Osteoblast (primary cell): ENCODE measurements at regions not wholly inside any gene's neighbourhood (a gene's known extent, or its start where the extent isn't known, plus 50 kb on each side); places are given as distances from the start of the nearest gene placed in this dataset.

Experiments
- DNase-seq: peaks from one replicate; pipeline ENCODE4 v3.0.0; 2011; ENCODE audit warnings: low spot score, mixed read lengths; ENCODE audit not compliant: insufficient read length; ENCODE audit errors: missing footprints
- H2AFZ ChIP-seq: 2 replicates; pipeline ENCODE4 v1.6.0; 2011; ENCODE audit warnings: mild to moderate bottlenecking, low read length
- H3K27ac ChIP-seq: 2 replicates; pipeline ENCODE4 v1.5.1; 2011; ENCODE audit warnings: mild to moderate bottlenecking, low read depth, low read length, moderate library complexity
- H3K27me3 ChIP-seq: 2 replicates; pipeline ENCODE4 v1.6.0; 2012; ENCODE audit warnings: mild to moderate bottlenecking, control low read depth, inconsistent platforms, low read length, moderate library complexity; ENCODE audit not compliant: insufficient read depth
- H3K36me3 ChIP-seq: 2 replicates; pipeline ENCODE4 v1.5.1; 2011; ENCODE audit warnings: mild to moderate bottlenecking, low read length, control low read depth, moderate library complexity; ENCODE audit not compliant: insufficient read depth
- H3K4me1 ChIP-seq: 2 replicates; pipeline ENCODE4 v1.5.1; 2011; ENCODE audit warnings: mild to moderate bottlenecking, low read length, control low read depth, moderate library complexity; ENCODE audit not compliant: insufficient read depth
- H3K4me2 ChIP-seq: 2 replicates; pipeline ENCODE4 v1.6.0; 2011; ENCODE audit warnings: mild to moderate bottlenecking, low read length; ENCODE audit not compliant: insufficient read depth
- H3K4me3 ChIP-seq: fragments of 200-600 bp; sonication (generic); 3 replicates; pipeline ENCODE4 v1.5.1; 2012; ENCODE audit warnings: mild to moderate bottlenecking, low read length, inconsistent platforms; ENCODE audit not compliant: insufficient read depth
- H3K79me2 ChIP-seq: 2 replicates; pipeline ENCODE4 v1.6.0; 2012; ENCODE audit warnings: mild to moderate bottlenecking, low read length, control low read depth, inconsistent platforms; ENCODE audit not compliant: insufficient read depth
- H3K9me3 ChIP-seq: 2 replicates; pipeline ENCODE4 v1.5.1; 2011; ENCODE audit warnings: low read depth, low read length, control low read depth
- H4K20me1 ChIP-seq: 2 replicates; pipeline ENCODE4 v1.6.0; 2012; ENCODE audit warnings: mild to moderate bottlenecking, low read length, control low read depth; ENCODE audit not compliant: insufficient read depth
- TF ChIP-seq, protein P1 (sequence below): IDR thresholded peaks from 2 replicates; pipeline ENCODE4 v1.5.1; 2011; ENCODE audit warnings: mild to moderate bottlenecking, low read depth, low read length, moderate library complexity; ENCODE audit errors: extremely low read depth

DNA sequence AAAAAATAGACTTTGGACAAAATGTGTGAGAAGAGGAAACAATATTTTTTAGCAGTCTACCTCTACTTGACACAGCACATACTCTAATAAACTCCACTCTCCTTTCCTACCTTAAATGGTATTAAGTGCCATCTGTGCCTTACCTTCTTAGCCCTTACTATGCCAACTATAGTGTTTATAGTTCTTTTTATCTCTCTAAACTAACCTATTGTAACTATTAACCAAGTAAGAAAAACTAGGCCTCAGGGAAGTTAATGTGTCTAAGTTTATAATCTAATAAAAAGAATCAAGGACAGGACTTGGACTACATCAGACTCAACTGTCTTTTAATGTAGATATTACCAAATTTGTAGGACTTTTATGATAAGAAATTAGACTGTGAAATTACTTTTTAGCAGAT lies 251.7 kb upstream of the ROBO2 start:
- H2AFZ ChIP-seq = no peak overlapping the region
- no peaks in the 10 kb centered on the region for H3K79me2 ChIP-seq
- H3K9me3 ChIP-seq = peaks cover 2% of the 10 kb centered on the region
- no peaks in the 10 kb centered on the region for H3K27me3 ChIP-seq
- TF ChIP-seq, protein P1, sequence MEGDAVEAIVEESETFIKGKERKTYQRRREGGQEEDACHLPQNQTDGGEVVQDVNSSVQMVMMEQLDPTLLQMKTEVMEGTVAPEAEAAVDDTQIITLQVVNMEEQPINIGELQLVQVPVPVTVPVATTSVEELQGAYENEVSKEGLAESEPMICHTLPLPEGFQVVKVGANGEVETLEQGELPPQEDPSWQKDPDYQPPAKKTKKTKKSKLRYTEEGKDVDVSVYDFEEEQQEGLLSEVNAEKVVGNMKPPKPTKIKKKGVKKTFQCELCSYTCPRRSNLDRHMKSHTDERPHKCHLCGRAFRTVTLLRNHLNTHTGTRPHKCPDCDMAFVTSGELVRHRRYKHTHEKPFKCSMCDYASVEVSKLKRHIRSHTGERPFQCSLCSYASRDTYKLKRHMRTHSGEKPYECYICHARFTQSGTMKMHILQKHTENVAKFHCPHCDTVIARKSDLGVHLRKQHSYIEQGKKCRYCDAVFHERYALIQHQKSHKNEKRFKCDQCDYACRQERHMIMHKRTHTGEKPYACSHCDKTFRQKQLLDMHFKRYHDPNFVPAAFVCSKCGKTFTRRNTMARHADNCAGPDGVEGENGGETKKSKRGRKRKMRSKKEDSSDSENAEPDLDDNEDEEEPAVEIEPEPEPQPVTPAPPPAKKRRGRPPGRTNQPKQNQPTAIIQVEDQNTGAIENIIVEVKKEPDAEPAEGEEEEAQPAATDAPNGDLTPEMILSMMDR = no peak
- no peaks in the 10 kb centered on the region for H3K36me3 ChIP-seq
- H3K4me3 ChIP-seq = no peak overlapping the region
- no peaks in the 10 kb centered on the region for H3K4me1 ChIP-seq
- no peak overlapping the region for H3K4me2 ChIP-seq
- H4K20me1 ChIP-seq = no peaks in the 10 kb centered on the region
- no peak for DNase-seq
- H3K27ac ChIP-seq = no peak overlapping the region

DNA sequence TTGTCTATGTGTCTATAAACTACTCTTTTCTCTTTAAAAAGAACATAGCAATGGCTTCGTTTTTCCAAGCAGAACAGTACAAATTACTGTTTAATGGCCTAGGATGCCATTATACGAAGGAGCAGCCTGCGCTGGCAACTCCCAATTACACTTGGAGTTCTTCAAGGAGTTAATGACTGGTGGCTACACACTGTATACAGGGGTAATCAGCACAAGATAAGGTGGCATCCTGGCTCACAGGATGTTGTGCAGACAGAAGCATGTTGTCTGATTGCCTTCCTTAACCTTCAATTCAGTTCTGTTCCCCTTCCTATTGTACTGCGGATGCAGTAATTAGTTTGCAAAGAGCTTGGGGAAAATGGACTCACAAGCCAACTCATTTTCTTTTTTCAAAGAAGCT lies 250.7 kb upstream of the ROBO2 start:
- no peaks in the 10 kb centered on the region for H3K36me3 ChIP-seq
- H3K4me3 ChIP-seq = no peak overlapping the region
- H2AFZ ChIP-seq = no peak overlapping the region
- H3K79me2 ChIP-seq = no peaks in the 10 kb centered on the region
- H3K4me1 ChIP-seq = no peaks in the 10 kb centered on the region
- no peaks in the 10 kb centered on the region for H4K20me1 ChIP-seq
- H3K27ac ChIP-seq = no peak overlapping the region
- H3K4me2 ChIP-seq = no peak overlapping the region
- no peaks in the 10 kb centered on the region for H3K27me3 ChIP-seq
- no peak for DNase-seq
- H3K9me3 ChIP-seq = peaks cover 2% of the 10 kb centered on the region
- TF ChIP-seq, protein P1 = no peak

DNA sequence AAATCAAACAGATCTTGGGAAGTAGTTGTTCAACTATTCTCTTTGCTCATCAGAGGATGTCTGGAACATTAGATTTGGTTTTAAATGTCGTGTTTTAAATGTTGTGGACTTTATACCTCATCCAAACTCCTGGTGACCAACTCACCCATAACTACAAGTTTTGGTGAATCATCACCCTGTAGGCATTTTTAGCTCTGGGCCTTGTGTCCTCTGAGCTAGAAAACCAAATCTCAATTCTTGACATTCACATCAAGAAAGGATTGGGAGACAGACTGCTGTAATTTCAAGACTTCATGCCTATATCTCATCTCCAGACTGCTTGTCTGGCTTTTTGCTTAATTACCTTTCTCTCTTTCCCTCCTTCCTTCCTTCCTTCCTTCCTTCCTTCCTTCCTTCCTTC lies 228.5 kb upstream of the ROBO2 start:
- Histone ChIP-seq H3K27me3 (no peaks in the 10 kb centered on the region), H3K9me3 (no peaks in the 10 kb centered on the region), H3K79me2 (no peaks in the 10 kb centered on the region), H3K4me1 (no peaks in the 10 kb centered on the region), H3K4me2 (no peak overlapping the region), H2AFZ (no peak overlapping the region), H3K36me3 (no peaks in the 10 kb centered on the region), H4K20me1 (no peaks in the 10 kb centered on the region), H3K27ac (no peak overlapping the region), H3K4me3 (no peak overlapping the region)
- DNase-seq = no peak
- TF ChIP-seq, protein P1 = no peak

DNA sequence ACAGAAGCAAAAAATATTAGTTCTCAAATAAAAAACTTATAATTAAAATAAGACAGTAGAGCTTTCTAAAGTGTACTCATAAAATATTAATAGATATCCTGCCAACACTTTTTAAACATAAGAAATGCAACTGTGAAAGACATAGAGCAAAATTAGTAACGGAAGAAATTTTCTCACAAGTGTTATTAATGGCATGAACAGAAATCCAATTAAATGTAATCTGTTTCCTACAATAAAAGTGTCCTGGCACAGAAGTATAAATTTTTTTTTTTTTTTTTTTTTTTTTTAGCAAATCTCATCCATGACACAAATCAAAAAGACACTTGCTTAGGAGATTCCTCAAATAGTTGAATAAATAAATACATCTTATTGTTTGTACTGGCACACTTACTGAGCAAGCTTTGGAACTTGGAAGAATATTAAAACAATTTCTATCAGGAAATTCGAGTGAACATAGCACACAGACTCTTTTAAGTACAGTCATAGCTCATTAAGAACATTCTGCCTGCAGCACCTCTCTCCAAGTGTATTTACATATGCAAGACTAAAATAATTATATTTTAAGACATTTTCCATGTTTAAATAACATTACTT lies 227.2 kb upstream of the ROBO2 start:
- no peak overlapping the region for H3K4me2 ChIP-seq
- H3K4me3 ChIP-seq = no peak overlapping the region
- H3K36me3 ChIP-seq = no peaks in the 10 kb centered on the region
- H4K20me1 ChIP-seq = no peaks in the 10 kb centered on the region
- H3K27me3 ChIP-seq = no peaks in the 10 kb centered on the region
- H3K4me1 ChIP-seq = no peaks in the 10 kb centered on the region
- H3K9me3 ChIP-seq = no peaks in the 10 kb centered on the region
- no peak for DNase-seq
- H2AFZ ChIP-seq = no peak overlapping the region
- H3K79me2 ChIP-seq = no peaks in the 10 kb centered on the region
- TF ChIP-seq, protein P1 = no peak
- H3K27ac ChIP-seq = no peak overlapping the region
